ENCODE measurements at regions not wholly inside any gene's neighbourhood (a gene's known extent, or its start where the extent isn't known, plus 50 kb on each side); places are given as distances from the start of the nearest gene placed in this dataset.

DNA sequence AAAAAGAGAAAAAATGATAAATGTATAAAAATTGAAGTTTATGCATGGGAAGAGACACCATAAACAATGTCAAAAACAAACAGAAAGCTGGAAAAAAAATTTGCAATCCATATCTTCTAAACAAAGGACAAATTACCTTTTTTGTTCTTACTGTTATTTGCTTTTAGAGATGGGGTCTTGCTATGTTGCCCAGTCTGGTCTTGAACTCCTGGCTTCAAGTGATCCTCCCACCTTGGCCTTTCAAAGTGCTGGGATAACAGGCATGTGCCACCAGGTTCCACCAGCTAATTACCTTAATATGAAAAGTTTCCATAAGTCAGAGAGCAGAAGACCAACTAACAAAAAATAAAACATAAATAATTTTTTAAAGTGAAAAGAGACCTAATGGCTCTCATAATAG, 90.0 kb upstream of the SIX3 start:
- CTCF ChIA-PET, result interaction anchor here (0.9 kb wide), 1 partner anchor 37 kb away, joined by 5 read pairs; no protein-coding TSS in a partner anchor
- no peak for DNase-seq
- no TSS peak for BruUV-seq (replicated peaks)
- H3K27me3 Mint-ChIP-seq (ENCODE audit: unreplicated experiment), result peaks cover 58% of the 10 kb centered on the region
- no peaks in the 10 kb centered on the region for H3K36me3 Mint-ChIP-seq (ENCODE audit: insufficient read depth, unreplicated experiment)
- H3K27ac Mint-ChIP-seq (ENCODE audit: unreplicated experiment), result no peak overlapping the region
- H3K9me3 Mint-ChIP-seq (ENCODE audit: low read depth, unreplicated experiment), result no peaks in the 10 kb centered on the region
- TF ChIP-seq CTCF (IDR thresholded peaks at IDR 0.05; ENCODE audit: unreplicated experiment), result no peak
- intact Hi-C loops (cut with micrococcal nuclease; ENCODE audit: unreplicated experiment), result no loop called here
- H3K4me1 Mint-ChIP-seq (ENCODE audit: low read depth, unreplicated experiment), result no peaks in the 10 kb centered on the region
- no peak overlapping the region for H3K4me3 Mint-ChIP-seq (ENCODE audit: low read depth, unreplicated experiment)

- CTCF ChIA-PET, result no interaction called here
- intact Hi-C loops (cut with micrococcal nuclease; ENCODE audit: unreplicated experiment), result no loop called here
- no peak overlapping the region for H3K27ac Mint-ChIP-seq (ENCODE audit: unreplicated experiment)
- no peak overlapping the region for H3K4me3 Mint-ChIP-seq (ENCODE audit: low read depth, unreplicated experiment)
- peaks cover 55% of the 10 kb centered on the region for H3K27me3 Mint-ChIP-seq (ENCODE audit: unreplicated experiment)
- no peak for TF ChIP-seq CTCF (IDR thresholded peaks at IDR 0.05; ENCODE audit: unreplicated experiment)
- H3K4me1 Mint-ChIP-seq (ENCODE audit: low read depth, unreplicated experiment), result no peaks in the 10 kb centered on the region
- DNase-seq, result no peak
- no peaks in the 10 kb centered on the region for H3K36me3 Mint-ChIP-seq (ENCODE audit: insufficient read depth, unreplicated experiment)
- no peaks in the 10 kb centered on the region for H3K9me3 Mint-ChIP-seq (ENCODE audit: low read depth, unreplicated experiment)
- no TSS peak for BruUV-seq (replicated peaks)
These were observed 88.9 kb upstream of the SIX3 start for GRCh38 chr2:44852594-44852993.

DNA sequence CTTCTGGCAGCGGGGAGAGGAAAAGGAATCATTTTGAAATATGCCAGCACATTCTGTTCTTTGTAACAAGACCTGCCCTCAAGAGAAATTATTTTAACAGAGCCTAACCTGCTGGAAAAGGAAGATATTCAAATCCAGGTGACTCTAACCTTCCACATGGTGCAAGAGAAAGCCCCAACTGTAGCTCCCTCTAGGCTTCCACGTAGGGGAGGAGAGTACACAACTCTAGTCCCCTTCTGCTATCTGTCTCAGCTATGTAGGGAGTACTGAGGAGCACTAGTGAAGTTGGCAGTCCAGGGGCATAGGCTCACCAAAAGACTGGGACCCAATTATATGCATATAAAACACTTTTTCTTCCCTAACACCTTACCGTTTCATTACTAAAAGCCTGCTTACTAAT, 82.2 kb upstream of the SIX3 start:
- H3K27me3 Mint-ChIP-seq (ENCODE audit: unreplicated experiment), result peaks cover 77% of the 10 kb centered on the region
- no peak overlapping the region for H3K4me3 Mint-ChIP-seq (ENCODE audit: low read depth, unreplicated experiment)
- no peak for DNase-seq
- H3K4me1 Mint-ChIP-seq (ENCODE audit: low read depth, unreplicated experiment), result no peaks in the 10 kb centered on the region
- intact Hi-C loops (cut with micrococcal nuclease; ENCODE audit: unreplicated experiment), result no loop called here
- peaks cover 3% of the 10 kb centered on the region for H3K9me3 Mint-ChIP-seq (ENCODE audit: low read depth, unreplicated experiment)
- TF ChIP-seq CTCF (IDR thresholded peaks at IDR 0.05; ENCODE audit: unreplicated experiment), result no peak
- CTCF ChIA-PET, result no interaction called here
- no peak overlapping the region for H3K27ac Mint-ChIP-seq (ENCODE audit: unreplicated experiment)
- no TSS peak for BruUV-seq (replicated peaks)
- no peaks in the 10 kb centered on the region for H3K36me3 Mint-ChIP-seq (ENCODE audit: insufficient read depth, unreplicated experiment)

- H3K4me3 Mint-ChIP-seq (ENCODE audit: low read depth, unreplicated experiment), result no peak overlapping the region
- no peaks in the 10 kb centered on the region for H3K9me3 Mint-ChIP-seq (ENCODE audit: low read depth, unreplicated experiment)
- no TSS peak for BruUV-seq (replicated peaks)
- intact Hi-C loops (cut with micrococcal nuclease; ENCODE audit: unreplicated experiment), result no loop called here
- no peak for DNase-seq
- TF ChIP-seq CTCF (IDR thresholded peaks at IDR 0.05; ENCODE audit: unreplicated experiment), result no peak
- no peak overlapping the region for H3K27ac Mint-ChIP-seq (ENCODE audit: unreplicated experiment)
- CTCF ChIA-PET, result no interaction called here
- H3K27me3 Mint-ChIP-seq (ENCODE audit: unreplicated experiment), result peaks cover 98% of the 10 kb centered on the region
- no peaks in the 10 kb centered on the region for H3K4me1 Mint-ChIP-seq (ENCODE audit: low read depth, unreplicated experiment)
- H3K36me3 Mint-ChIP-seq (ENCODE audit: insufficient read depth, unreplicated experiment), result no peaks in the 10 kb centered on the region
These were observed 75.3 kb upstream of the SIX3 start for GRCh38 chr2:44866152-44866551.

DNA sequence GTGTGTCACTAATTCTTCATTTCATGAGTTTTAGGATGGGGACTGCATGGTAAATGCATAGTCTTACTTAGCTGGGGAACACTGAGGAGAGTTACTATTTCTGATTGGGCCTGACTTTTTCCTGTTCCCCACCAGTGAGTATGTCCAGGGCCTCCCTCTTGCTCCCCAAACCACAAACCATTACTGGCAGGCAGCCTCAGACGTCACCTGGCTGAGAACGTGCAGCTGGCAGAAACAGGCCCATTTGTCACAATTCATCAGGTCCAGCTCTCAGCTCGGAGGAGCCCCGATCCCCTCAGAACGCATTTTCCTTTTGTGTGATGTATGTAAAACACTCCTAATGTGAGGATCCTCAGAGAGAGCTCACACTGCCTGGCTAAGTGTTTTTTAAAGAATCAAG, 71.7 kb upstream of the SIX3 start:
- Mint-ChIP-seq H3K36me3 (ENCODE audit: insufficient read depth, unreplicated experiment) (no peaks in the 10 kb centered on the region), H3K4me1 (ENCODE audit: low read depth, unreplicated experiment) (no peaks in the 10 kb centered on the region), H3K4me3 (ENCODE audit: low read depth, unreplicated experiment) (no peak overlapping the region), H3K27ac (ENCODE audit: unreplicated experiment) (no peak overlapping the region), H3K27me3 (ENCODE audit: unreplicated experiment) (peaks cover 90% of the 10 kb centered on the region), H3K9me3 (ENCODE audit: low read depth, unreplicated experiment) (no peaks in the 10 kb centered on the region)
- no peak for TF ChIP-seq CTCF (IDR thresholded peaks at IDR 0.05; ENCODE audit: unreplicated experiment)
- no peak for DNase-seq
- intact Hi-C loops (cut with micrococcal nuclease; ENCODE audit: unreplicated experiment), result no loop called here
- CTCF ChIA-PET, result no interaction called here
- no TSS peak for BruUV-seq (replicated peaks)

Data from Calu3 (cell line).